ENCODE measurements at regions not wholly inside any gene's neighbourhood (a gene's known extent, or its start where the extent isn't known, plus 50 kb on each side); places are given as distances from the start of the nearest gene placed in this dataset.

- no peak for TF ChIP-seq CTCF (IDR thresholded peaks at IDR 0.05)
- no peak for TF ChIP-seq POLR2A (IDR thresholded peaks at IDR 0.05)
Observed at GRCh38 chr17:34140006-34140405, 115.1 kb upstream of the CCL2 start.
